GM18508 (cell line): ENCODE measurements at regions not wholly inside any gene's neighbourhood (a gene's known extent, or its start where the extent isn't known, plus 50 kb on each side); places are given as distances from the start of the nearest gene placed in this dataset.

Experiments used
- ATAC-seq: cut with Tn5 transposase; IDR thresholded peaks from one replicate; pipeline ENCODE4 v1.9.1; 2021; ENCODE audit warnings: moderate number of reproducible peaks; ENCODE audit not compliant: insufficient read depth, unreplicated experiment

DNA sequence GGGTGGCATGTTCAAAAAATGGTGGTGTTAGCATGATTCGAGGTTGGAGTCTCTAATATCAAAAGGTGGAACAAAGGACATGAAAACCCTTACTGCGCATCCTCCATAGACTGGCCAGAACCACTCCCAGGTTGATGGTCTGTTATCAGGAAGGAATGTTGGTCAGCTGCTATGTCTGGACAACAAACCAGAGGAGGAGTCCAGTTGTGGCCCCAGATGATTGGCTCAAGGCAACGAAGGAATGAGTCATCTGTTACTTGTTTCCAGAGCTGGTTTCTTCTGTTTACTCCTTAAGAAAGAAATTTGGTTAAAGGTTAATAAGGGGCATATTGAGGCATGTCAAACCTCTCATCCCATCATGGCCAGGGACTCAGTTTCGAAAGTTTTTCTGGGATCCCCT, 56.8 kb upstream of the GRIA4 start:
- ATAC-seq: no peak

DNA sequence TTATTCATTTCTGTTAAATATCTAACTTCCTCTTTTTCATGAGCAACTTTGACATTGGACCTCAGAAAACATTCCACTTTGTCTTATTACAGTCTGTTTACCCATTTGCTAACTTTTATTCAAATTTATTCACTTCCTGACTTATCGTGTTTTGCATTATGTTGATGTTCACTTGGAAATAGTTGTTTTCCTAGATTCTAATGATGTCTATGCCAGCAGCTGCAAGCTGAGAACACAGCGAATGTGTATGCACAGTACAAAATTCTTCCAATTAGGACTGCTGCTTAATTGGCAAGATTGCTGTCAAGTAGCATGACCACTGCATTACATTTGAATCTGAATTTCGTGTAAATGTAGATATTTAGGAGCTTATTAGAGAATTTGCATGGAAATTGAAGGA, 61.5 kb upstream of the GRIA4 start:
- no peak for ATAC-seq

DNA sequence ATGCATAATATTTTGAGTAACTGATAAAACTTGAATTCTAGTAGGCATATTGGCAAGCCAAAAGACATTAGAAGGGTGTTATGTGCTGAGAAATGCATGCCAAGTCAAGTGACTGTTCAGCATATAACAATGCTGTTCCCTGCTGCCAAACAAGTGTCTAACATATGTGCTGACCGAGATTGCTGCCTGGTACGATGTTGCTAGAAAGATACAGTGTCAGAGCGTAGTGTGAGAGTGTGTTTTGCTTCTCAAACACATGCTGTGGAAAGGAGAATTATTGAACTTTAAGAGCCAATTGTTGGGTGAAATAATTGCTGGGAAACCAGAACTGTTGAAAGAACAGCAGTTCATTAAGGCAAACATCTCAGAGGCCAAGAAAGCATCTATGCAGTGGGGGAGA, 71.3 kb upstream of the GRIA4 start:
- ATAC-seq: no peak

DNA sequence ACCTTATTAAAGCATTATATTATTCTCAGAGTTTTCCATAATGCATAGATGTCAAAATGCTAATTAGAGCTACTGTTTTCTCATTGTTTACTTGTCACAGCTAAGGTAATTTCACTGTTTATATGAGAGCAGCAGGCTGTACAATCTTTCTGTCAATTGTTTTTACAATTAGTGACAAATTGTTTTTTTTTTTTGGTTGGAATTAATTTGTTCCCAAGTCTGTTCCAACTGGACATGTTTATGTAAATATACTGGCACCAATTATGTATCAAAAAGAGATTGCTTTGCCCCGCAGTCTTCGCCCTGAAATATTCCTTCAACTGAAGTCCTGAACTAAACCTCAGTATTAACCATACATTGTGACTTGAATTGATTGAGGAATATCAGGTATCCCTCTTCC, 72.3 kb upstream of the GRIA4 start:
- ATAC-seq: no peak

DNA sequence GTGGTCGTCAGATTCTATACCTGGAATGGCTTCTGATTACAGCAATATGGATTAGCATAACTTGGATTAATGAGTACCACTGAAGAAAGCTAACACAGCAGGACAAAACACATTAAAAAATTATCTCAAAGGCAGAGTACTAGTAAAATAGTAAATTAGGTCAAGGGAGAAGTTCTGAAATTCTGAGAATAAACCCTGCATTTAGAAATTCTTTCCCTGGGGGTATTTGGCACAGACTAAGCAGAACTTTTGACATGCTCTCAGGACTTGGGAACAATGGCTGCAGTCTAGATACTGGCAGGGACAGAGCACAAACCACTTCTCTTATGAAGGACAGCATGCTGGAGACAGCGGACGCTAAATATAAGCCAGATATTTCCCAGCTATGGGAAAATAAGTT, 85.6 kb upstream of the GRIA4 start:
- ATAC-seq: no peak

DNA sequence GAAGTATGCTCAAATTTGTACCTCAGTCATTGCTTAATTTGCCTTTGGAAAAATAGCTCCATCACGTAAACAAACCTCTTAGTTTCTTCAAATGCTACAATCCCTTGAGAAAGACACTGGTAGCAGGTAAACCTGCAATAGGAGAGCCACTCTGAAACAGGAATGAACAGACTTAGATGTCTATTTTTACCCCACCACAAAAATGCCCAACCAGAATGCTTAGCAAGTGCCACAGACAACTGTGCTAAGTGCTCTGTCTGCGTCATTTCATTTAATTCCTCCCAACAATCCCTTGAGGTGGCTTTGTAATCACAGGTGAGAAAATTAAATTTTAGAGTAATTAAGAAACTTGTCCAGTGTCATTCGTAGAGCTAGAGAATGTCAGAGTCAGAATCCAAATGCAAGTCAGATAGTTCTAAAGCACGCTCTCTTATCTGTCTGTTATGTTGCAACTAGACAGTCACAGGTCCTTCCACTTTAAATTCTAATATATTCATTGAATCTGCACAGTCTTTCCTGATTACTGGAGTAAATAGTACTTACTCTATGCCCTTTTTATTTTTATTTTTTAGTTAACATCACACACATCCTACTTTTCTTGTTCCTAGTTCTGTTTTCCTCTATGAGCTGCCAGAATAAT, 89.0 kb upstream of the GRIA4 start:
- ATAC-seq: no peak

DNA sequence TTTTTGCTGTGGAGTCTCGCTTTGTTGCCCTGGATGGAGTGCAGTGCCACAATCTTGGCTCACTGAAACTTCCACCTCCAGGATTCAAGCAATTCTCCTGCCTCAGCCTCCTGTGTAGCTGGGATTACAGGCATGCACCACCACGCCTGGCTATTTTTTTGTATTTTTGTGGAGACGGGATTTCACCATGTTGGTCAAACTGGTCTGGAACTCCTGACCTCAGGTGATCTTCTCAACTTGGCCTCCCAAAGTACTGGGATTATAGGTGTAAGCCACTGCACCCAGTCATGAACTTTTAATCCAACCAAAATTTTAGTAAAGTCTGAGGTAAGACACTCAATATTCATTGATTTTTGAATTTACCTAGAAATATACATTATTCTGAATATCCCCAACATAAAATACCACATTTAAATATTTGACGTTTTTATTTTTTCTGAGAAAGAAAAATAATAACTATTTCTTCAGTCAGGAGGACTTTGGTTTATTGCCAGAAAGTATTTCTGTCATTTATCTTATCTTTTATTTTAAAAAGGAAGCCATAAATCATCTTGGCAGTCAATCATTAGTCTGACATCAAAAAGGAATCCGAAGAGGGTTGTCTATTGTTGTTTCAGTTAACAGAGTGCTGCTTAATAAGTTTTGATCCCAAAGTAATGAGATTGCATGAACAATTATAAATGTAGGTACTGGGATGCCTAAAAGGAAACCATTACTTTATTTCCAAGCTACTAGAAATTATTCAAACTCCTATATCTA, 102.2 kb upstream of the GRIA4 start:
- no peak for ATAC-seq

DNA sequence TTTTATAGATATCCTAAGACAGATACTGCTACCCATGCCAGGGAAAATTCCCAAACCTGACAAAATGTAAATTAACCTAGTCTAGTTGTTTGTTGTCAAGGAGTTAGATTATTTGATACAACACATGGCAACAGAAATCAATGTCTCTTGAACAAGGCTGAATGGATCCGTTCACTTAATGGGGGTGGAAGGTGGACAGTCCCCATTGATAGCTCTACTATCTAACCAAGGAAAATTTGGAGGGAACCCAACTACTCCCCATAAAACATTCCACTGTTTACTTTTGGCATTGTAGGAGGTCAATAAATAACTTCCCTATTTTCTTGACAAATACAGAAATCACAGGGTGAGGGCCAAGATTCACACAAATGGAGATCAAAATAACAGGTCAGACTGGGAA, 117.9 kb upstream of the GRIA4 start:
- ATAC-seq: no peak

DNA sequence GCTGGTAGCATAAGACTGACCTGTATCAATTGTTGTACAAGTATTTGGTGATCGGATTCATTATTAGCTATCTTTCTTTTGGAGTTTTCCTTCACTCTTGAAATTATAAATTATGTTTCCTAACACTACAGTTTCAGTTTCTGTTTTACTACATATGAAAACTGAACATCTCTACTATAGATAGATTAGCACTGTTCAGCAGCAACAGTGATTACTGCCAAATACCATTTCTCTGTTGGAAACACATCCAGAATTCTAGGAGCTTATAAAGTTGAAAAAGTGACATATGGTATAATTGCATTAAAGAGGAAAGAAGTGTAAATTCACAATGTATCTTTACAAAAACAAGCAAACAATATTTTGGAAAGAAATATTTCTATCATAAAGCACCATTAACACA, 118.5 kb upstream of the GRIA4 start:
- no peak for ATAC-seq

DNA sequence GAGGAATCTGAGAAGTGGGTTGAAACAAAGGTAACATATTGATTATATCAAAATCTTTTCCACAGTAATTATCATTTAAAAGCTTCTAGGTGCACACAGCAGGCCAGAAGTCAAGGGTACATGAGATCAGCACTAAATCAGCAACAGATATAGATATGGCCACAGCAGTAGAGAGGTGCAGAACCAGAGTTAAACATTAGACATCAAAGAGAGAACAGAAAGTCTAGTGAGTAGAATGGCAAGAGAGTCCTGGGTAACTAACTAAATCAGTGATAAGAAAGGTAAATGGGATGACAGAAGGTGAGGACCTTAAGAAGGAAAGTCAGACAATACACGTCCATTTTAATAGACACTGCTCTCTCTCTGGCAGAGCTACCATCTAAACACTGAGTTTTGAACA, 119.5 kb upstream of the GRIA4 start:
- peak; percentile 64 for ATAC-seq

DNA sequence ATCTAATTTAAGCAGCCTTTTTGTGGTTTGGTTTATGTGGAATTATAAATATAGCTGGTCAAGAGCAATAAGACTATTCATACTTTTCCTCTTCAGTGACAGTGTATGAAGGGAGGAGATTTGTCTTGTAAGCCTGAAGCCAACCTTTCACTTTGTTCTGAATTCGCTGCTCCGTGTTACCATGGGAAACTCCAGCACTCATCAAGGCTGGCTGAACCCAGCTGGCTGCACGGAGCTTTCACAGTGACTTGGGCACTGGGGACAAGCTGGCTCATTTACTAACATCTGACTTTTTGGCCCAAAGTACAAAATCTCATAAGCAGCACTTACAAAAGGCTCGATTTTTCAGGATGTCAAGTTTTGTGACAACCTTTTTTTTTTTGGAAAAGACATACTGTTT, 120.4 kb upstream of the GRIA4 start:
- no peak for ATAC-seq

DNA sequence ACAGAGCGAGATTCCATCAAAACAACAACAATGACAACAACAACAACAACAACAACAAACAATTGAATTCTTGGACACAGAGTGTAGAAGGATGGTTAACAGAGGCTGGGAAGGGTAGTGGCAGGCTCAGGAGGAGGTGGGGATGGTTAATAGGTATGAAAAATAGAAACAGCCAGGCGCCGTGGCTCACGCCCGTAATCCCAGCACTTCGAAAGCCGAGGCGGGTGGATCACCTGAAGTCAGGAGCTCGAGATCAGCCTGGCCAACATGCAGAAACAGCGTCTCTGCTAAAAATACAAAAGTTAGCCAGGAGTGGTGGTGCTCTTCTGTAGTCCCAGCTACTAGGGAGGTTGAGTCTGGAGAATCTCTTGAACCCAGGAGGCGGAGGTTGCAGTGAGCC, 122.9 kb upstream of the GRIA4 start:
- ATAC-seq: no peak

DNA sequence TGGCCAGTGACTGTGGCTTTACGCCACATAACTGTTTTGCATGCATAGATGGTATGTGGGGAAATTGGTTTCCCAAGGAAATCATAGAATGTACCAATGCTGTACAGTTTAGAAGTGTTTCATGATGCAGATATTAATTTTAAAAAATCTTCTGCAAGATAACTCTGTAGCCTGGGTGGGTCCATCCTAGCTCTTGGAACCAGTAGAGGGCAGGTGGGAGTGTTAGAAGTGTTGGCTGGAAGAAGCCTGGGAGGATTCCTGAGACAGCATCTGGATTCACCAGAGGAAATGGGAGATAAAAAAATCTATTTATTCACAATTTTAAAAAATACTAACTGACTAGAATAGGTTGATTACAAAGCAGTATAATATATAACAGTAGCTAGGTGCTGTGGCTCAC, 139.9 kb upstream of the GRIA4 start:
- ATAC-seq: no peak

DNA sequence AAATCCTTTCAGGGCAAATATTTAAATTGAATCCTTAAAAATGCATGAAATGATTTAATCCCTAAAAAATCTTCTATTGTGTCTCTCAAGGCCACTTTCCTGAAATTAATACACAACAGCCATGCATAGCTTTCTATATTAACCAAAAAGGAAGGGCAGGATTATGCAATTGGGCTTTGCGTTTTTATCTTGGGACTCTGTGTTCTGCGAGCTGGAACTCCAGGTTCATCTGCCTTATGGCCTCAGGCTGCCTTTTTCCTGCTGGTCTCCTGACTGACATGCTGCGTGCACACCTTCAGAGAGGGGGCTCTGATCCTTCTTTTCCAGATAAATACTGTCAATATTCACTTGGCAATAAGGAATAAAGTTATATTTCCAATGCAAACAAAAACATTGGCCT, 141.7 kb upstream of the GRIA4 start:
- ATAC-seq: no peak

DNA sequence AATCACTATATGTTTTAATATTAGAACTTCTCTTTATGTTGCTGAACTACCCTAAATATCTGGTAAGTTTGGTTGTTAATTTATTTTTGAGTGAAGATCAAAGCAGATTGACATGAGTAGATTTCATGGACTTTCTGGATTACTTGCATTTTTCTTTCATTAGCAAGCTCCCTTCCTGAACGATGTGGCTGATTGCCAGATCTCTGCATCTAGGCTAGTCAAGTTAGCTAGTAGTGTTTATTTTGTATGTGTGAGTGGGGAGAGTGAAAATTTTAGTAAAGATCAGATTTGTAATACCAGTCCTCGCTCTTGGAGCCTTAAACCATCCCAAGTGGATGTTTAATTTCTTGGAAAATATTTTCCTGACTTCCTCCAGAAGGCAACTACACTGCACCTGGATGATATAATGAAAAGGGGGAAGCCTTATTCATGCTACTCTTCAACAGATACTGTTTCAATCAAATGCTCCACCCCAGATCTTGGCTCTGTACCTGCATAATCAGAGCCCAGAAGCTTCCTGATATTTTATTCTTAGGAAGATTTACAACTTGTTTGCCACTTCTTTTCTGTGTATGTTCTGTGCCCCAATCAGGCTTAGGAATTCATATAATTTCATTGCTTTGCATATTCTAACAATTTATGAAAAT, 143.2 kb upstream of the GRIA4 start:
- no peak for ATAC-seq

DNA sequence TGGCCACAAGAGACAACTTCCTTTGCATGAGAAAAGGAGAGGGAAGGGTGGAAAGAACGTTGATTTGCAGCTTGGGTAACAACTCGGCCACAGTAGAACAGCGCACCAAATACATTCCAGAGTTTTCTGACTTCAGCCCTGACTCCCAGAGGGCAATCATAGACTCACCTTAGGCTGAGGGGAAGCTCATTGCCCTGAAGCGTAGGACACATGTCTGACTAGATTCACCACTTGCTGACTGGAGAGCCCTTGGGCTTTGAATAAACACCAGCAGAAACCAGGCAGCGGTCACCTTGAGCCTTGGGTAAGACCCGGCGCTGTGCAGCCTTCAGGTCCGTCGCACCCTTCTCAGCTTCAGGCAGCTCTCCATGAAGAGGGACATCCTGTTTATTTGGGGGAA, 151.8 kb upstream of the GRIA4 start:
- no peak for ATAC-seq

DNA sequence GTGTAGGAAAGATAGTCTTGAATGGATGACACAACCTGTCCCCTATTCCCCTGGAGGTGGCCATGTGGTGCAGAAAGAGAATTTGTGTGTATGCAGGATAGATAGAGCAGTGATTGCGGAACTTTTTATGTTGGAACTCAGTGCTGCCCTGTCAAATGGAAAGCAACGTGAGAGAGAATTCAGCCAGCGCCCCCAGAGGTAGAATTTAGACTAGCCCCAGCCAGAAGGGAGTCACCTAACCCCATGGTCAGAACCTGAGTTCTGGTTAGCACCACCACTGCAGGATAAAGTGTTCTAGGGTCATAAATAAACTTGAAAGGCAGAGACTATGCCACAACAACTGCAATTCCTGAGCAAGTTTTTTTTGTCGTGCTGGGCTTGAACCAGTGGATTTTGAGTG, 152.9 kb upstream of the GRIA4 start:
- peak; percentile 51 for ATAC-seq

DNA sequence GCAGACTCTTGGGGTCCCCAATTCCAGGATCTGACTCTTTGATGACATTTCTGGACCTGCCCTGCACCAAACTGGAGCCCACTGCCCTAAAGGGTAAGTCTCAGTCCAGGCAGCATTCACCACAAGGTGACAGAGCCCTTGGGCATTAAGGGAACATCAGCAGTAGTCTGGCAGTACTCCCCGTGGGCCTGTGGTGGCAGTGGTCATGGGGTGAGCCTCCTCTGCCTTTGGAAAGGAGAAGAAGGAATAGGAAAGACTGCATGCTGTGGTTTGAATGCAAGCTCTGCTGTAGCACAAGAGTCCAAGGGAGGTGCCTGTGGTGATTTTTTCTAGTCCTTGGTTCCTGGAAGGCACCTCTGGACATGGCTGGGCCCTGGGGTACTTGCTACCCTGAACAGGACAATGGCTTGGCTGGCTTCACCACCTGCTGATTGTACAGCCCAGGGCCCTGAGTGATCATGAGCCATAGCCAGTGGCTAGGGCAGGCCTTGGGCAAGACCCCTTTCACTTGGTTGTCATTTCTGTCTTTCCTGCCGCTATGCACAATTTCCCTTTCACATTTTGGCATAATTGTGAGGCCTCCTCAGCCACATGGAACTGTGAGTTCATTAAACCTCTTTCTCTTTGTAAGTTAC, 160.7 kb upstream of the GRIA4 start:
- ATAC-seq: no peak

DNA sequence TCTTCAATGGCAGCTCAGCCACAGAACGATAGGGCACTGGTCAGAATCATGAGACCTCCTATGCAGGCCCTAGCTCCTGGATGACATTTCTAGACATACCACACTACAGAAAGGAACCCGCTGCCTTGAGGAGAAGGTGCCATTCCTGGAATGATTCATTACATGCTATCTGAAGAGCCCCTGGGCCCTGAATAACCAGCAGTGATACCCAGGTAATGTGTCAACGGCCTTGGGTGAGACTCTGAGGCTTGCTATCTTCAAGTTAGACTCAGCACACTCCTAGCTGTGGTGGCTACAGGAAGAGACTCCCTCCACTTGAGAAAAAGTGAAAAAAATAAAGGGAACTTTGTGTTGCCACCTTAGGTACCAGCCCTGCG, 161.2 kb upstream of the GRIA4 start:
- no peak for ATAC-seq

DNA sequence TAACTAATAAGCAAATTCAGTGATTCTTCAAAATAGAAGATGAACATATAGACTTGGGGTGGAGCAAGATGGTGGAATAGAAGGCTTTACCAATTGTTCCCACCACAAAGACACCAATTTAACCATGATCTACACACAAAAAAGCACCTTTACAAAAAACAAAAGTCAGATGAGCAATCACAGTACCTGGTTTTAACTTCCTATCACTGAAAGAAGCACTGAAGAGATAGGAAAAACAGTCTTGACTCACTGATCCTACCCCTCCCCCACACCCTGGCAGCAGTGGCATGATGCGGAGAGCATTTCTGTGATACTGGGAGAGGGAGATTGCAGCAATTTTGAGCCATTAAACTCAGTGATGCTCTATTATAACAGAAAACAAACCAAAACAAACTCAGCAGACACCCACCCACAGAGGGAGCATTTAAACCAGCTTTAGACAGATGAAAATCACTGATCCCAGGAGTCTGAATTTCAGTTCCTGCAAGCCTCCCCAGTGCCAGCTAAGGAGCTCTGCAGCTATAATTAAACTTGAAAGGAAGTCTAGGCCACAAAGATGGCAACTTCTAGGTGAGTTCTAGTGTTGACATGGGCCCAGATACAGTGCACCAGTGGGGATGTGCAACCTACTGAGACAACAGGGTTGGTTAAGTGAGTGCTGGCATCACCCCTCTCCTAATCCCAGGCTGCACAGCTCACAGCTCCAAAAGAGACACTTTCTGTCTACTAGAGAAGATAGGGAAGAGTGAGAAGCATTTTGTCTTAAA, 161.8 kb upstream of the GRIA4 start:
- no peak for ATAC-seq

DNA sequence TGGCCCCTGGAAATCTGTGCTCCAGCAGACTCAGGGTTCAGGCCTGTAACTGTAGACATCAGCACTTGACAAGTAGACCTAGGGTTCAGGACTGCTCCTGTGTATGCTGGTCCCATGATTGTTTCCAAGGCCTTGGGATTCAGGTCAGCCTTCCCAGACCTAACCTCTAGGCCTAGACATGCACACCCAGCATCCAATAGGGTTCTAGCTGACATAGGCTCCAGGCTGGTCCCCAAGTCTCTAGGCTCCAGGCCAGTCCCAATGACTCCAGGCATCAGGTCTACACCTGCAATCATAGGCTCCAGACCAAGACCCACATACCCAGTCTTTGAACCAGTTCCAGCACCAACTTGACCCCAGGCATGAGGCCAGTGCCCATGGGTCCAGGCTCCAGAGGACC, 166.2 kb upstream of the GRIA4 start:
- ATAC-seq: no peak
